ENCODE measurements at regions not wholly inside any gene's neighbourhood (a gene's known extent, or its start where the extent isn't known, plus 50 kb on each side); places are given as distances from the start of the nearest gene placed in this dataset.

GRCh38 chr11:129324533-129325175 is 51.0 kb upstream of the BARX2 start:
- no peak for DNase-seq (ENCODE audit: low read depth in 4 of 4, low spot score in 3 of 4)

GRCh38 chr11:129323896-129324502 is 51.6 kb upstream of the BARX2 start:
- DNase-seq (ENCODE audit: low read depth in 4 of 4, low spot score in 3 of 4): no peak

GRCh38 chr11:129322941-129323340 is 52.7 kb upstream of the BARX2 start:
- no peak for DNase-seq (ENCODE audit: low read depth in 4 of 4, low spot score in 3 of 4)

- no peak for DNase-seq (ENCODE audit: low read depth in 4 of 4, low spot score in 3 of 4)
These were observed 54.6 kb upstream of the BARX2 start for GRCh38 chr11:129321076-129321475.

- no peak for DNase-seq (ENCODE audit: low read depth in 4 of 4, low spot score in 3 of 4)
These were observed 55.2 kb upstream of the BARX2 start for GRCh38 chr11:129320494-129320893.

- DNase-seq (ENCODE audit: low read depth in 4 of 4, low spot score in 3 of 4): no peak
These were observed 55.9 kb upstream of the BARX2 start for GRCh38 chr11:129319751-129320150.

GRCh38 chr11:129319201-129319600 is 56.4 kb upstream of the BARX2 start:
- no peak for DNase-seq (ENCODE audit: low read depth in 4 of 4, low spot score in 3 of 4)

GRCh38 chr11:129317571-129317970 is 58.1 kb upstream of the BARX2 start:
- no peak for DNase-seq (ENCODE audit: low read depth in 4 of 4, low spot score in 3 of 4)

- DNase-seq (ENCODE audit: low read depth in 4 of 4, low spot score in 3 of 4): no peak
These were observed 58.9 kb upstream of the BARX2 start for GRCh38 chr11:129316781-129317180.

GRCh38 chr11:129315781-129316579 is 59.7 kb upstream of the BARX2 start:
- no peak for DNase-seq (ENCODE audit: low read depth in 4 of 4, low spot score in 3 of 4)

GRCh38 chr11:129314371-129314770 is 61.3 kb upstream of the BARX2 start:
- DNase-seq (ENCODE audit: low read depth in 4 of 4, low spot score in 3 of 4): no peak

- DNase-seq (ENCODE audit: low read depth in 4 of 4, low spot score in 3 of 4): no peak
These were observed 61.9 kb upstream of the BARX2 start for GRCh38 chr11:129313541-129314297.

- no peak for DNase-seq (ENCODE audit: low read depth in 4 of 4, low spot score in 3 of 4)
These were observed 62.7 kb upstream of the BARX2 start for GRCh38 chr11:129312730-129313503.

- no peak for DNase-seq (ENCODE audit: low read depth in 4 of 4, low spot score in 3 of 4)
These were observed 67.3 kb upstream of the BARX2 start for GRCh38 chr11:129308241-129308865.

- DNase-seq (ENCODE audit: low read depth in 4 of 4, low spot score in 3 of 4): no peak
These were observed 68.5 kb upstream of the BARX2 start for GRCh38 chr11:129307162-129307561.

GRCh38 chr11:129302386-129303101 is 73.1 kb upstream of the BARX2 start:
- no peak for DNase-seq (ENCODE audit: low read depth in 4 of 4, low spot score in 3 of 4)

GRCh38 chr11:129300099-129300498 is 75.5 kb upstream of the BARX2 start:
- DNase-seq (ENCODE audit: low read depth in 4 of 4, low spot score in 3 of 4): no peak

- no peak for DNase-seq (ENCODE audit: low read depth in 4 of 4, low spot score in 3 of 4)
These were observed 76.7 kb upstream of the BARX2 start for GRCh38 chr11:129298988-129299387.

GRCh38 chr11:129295746-129296145 is 79.9 kb upstream of the BARX2 start:
- no peak for DNase-seq (ENCODE audit: low read depth in 4 of 4, low spot score in 3 of 4)

Measured in right renal pelvis (tissue), 4 donors.